HG03460 (cell line): ENCODE measurements at regions not wholly inside any gene's neighbourhood (a gene's known extent, or its start where the extent isn't known, plus 50 kb on each side); places are given as distances from the start of the nearest gene placed in this dataset.
"Not testable (repeated sequence)": the region's sequence is repeated elsewhere in the genome, so short reads cannot be mapped to it uniquely, and the experiment has no call there.

ENCODE experiments used
- ATAC-seq: cut with Tn5 transposase; IDR thresholded peaks from one replicate; pipeline ENCODE4 v1.9.1; 2021; ENCODE audit not compliant: unreplicated experiment

- ATAC-seq = no peak
Measured at GRCh38 chr7:66502230-66503035, 126.2 kb upstream of the KCTD7 start.

- no peak for ATAC-seq
Measured at GRCh38 chr7:66503036-66503370, 125.7 kb upstream of the KCTD7 start.

- no peak for ATAC-seq
Measured at GRCh38 chr7:66503551-66504031, 125.1 kb upstream of the KCTD7 start.

DNA sequence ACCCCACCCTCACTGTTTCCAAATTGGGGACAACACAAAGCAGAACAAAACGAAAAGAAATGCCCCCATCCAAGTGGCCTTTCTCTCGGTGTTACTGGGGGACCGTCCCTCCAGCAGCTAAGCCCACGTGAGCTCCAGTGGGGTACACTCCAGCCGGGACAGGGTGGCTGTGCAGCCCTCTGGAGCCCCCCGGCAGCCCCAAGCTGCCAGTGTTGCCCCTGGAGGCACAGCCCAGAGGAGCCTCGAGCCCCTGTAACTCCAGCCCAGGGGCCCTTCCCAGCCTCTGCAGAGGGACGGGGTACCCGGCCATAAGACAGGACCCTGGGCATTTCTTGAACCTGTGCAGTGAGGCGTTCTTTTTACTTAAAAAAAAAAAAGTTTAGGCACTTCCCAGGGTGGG is 124.5 kb upstream of the KCTD7 start:
- ATAC-seq = no peak

- no peak for ATAC-seq
Measured at GRCh38 chr7:66505009-66505408, 123.7 kb upstream of the KCTD7 start.

- ATAC-seq = no peak
Measured at GRCh38 chr7:66505531-66506451, 122.9 kb upstream of the KCTD7 start.

DNA sequence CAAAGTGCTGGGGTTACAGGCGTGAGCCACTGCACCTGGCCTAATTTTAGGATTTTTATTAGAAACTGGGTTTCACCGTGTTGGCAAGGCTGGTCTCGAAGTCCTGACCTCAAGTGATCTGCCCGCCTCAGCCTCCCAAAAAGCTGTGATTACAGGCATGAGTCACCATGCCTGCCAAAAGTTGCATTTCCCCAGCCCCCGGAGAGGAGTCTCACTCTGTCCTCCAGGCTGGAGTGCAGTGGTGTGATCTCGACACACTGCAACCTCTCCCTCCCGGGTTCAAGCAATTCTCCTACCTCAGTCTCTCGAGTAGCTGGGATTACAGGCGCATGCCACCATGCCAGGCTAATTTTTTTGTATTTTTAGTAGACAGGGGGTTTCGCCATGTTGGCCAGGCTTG is 122.0 kb upstream of the KCTD7 start:
- ATAC-seq = not testable (repeated sequence)

- ATAC-seq = no peak
Measured at GRCh38 chr7:66507764-66508296, 120.9 kb upstream of the KCTD7 start.

DNA sequence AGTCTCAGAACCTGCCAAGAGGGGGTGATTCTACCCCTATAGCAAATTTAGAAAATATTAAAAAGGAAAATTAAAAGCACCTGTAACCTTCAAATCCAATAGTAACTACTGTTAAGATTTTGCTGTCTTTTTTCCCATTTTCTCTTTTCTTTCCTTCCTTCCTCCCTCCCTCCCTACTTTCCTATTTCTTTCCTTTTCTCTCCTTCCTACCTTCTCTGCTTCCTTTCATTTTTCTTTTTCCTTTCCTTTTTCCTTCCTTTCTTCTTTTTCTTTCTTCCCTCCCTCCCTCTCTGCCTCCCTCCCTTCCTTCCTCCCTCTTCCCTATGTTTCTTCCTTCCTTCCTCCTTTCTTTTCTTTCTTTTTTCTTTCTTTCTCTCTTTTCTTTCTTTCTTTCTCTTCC is 120.2 kb upstream of the KCTD7 start:
- no peak for ATAC-seq

DNA sequence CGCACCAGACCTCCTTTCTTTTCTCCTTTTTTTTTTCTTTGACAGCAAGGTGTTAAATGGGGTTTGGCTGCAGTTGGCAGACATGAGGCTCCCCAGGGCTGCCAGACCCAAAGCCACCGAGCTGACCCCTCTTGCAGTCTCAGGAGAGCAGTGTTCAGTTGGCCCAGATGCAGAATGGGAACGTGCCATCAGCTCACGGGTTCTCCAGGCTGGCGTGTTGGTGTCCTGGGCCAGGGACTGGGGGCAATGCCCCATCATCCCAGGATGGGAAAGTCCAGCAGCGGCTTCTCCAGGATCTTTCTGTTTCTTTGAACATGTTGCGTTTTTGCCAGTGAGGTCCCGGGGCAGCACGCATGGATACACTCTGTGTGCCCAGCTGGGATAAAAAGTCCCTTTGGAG is 114.6 kb upstream of the KCTD7 start:
- no peak for ATAC-seq

DNA sequence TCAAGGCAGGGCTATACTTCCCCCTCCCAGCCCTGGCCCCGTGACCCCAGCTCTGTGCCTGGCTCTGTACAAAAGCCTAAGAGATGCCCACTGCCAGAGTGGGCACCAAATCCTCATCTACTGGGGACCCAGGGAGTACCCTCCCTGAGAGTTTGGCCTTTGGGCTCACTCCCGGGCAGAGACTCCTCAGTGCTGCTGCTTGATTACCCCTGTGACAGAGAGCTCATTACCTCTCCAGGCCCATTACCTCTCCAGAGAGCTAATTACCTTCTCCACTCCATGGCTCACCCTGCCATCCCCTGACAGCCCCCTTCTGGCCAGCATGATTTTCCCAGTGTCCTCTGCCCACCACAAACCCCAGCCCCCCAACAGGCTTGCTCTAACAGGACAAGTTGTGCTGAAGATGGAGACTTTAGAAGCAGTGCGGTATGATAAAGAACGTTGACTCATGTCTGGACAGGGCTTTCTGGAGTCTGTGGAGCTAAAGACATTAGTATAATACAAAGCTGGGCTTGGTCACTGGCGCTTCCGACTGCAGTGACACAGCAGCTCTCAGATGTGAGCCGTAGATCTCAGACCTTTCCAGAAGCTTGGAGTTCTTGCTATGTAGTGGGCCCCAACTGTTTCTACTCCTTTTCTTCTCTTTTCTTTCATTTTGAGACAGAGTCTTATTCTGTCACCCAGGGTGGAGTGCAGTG is 111.3 kb upstream of the KCTD7 start:
- ATAC-seq = no peak

DNA sequence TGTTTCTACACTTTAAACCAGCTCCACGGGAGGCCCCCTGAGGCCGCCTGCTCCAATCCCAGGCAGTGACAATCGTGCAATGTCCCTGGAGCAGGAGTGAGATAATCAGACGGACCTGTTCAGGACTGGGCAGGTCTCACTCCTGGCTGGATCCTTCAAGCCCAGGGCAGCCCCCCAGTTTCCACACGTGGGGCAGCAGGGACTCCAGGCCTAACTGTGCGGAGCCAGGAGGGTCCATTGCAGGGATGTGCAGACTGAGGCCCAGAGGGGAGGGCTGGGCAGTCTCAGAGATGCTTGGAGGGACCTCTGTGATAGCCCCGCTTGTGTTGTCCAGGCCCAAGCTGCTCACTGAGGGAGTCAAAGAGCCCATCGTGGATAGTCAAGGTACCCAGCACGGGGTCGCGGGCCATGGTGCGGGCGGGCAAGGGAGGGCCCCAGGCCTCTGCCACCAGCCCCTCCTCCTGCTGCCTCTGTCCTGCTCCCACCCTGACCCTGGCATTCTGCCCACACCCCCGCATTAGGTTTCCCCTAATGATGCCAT is 110.5 kb upstream of the KCTD7 start:
- no peak for ATAC-seq

- ATAC-seq = no peak
Measured at GRCh38 chr7:66521675-66522074, 107.0 kb upstream of the KCTD7 start.

GRCh38 chr7:66522518-66522917 is 106.2 kb upstream of the KCTD7 start:
- no peak for ATAC-seq

- ATAC-seq = no peak
Measured at GRCh38 chr7:66523409-66523808, 105.3 kb upstream of the KCTD7 start.

- ATAC-seq = no peak
Measured at GRCh38 chr7:66524738-66525137, 103.9 kb upstream of the KCTD7 start.

DNA sequence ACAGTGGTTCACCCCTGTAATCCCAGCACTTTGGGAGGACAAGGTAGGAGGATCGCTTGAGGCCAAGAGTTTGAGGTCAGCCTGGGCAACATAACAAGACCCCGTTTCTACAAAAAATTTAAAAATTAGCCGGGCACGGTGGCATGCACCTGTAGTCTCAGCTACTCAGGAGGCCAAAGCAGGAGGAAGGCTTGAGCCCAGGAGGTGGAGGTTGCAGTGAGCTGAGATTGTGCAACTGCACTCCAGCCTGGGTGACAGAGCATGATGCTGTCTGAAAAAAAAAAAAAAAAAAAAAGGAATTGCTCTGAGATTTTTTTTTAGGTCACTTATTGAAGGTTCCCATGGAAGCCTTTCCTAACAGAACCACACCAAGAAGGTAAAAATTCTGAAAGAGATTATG is 101.9 kb upstream of the KCTD7 start:
- ATAC-seq = not testable (repeated sequence)

- no peak for ATAC-seq
Measured at GRCh38 chr7:66528652-66529051, 100.0 kb upstream of the KCTD7 start.

- ATAC-seq = no peak
Measured at GRCh38 chr7:66529883-66530610, 98.6 kb upstream of the KCTD7 start.
